C4-2B (cell line): ENCODE measurements at regions not wholly inside any gene's neighbourhood (a gene's known extent, or its start where the extent isn't known, plus 50 kb on each side); places are given as distances from the start of the nearest gene placed in this dataset.

ENCODE experiments used
- H3K27ac ChIP-seq: fragments of 450-650 bp; 2 replicates; pipeline ENCODE4 v1.5.1; 2017
- CTCF ChIP-seq: fragments of 450-650 bp; conservative IDR thresholded peaks from 2 replicates; pipeline ENCODE4 v1.5.1; 2017; ENCODE audit warnings: mild to moderate bottlenecking
- ZFX ChIP-seq: fragments of 450-650 bp; IDR thresholded peaks from 2 replicates; pipeline ENCODE4 v1.6.1; 2017

- no peak for TF ChIP-seq CTCF
- H3K27ac ChIP-seq = no peak overlapping the region
These were observed 766.9 kb upstream of the PCDH10 start for GRCh38 chr4:132382243-132382642.

DNA sequence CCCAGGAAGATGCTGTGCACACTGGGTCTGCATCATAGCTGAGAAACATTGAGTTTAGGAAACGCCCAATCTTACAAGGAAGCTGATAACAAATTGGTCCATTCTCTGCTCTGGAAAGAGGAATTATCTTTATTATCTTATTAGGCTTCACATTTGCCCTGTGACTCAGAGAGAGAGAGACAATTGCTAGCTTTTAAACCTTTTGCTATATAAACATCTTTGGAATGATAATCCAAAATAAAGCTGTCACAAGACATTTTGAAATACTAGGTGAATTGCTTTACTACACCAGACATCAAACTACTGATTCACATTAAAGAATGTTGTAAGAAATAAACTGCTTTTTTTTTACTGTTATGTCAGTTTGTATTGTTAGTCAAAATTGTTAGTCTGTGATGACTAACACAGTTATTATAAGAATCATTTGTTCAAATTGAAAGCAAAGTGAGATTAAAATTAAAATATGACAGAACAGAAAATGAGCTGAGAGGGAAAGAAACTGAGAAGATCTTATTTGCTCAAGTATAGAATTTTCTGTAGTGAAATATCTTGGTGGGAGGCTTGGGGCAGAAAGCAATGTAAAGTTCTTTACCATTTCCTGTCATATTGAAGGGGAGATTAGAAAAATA, 765.4 kb upstream of the PCDH10 start:
- TF ChIP-seq ZFX (no peak), CTCF (no peak)
- H3K27ac ChIP-seq = no peak overlapping the region

DNA sequence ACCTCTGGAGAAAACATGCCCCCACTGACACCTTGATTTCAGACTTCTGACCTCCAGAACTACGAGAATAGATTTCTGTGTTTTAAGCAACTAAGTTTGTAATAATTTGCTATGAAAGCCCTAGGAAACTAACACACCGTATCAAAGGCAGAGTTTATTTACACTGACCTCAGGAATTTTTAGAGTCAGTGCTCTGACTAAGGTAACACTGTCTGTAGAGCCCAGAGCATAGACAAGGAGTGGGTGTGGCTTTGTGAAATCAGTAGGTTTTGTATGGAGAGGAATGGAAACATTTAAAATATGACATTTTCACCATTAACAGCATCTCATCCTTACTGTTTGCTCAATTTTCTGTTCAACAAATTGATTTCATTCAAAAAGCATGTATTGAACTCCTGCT, 764.4 kb upstream of the PCDH10 start:
- TF ChIP-seq ZFX (no peak), CTCF (no peak)
- H3K27ac ChIP-seq = no peak overlapping the region

GRCh38 chr4:132386130-132386529, 763.0 kb upstream of the PCDH10 start:
- no peak overlapping the region for H3K27ac ChIP-seq
- TF ChIP-seq CTCF (no peak), ZFX (no peak)

- H3K27ac ChIP-seq = no peak overlapping the region
- TF ChIP-seq CTCF (no peak), ZFX (no peak)
These were observed 762.0 kb upstream of the PCDH10 start for GRCh38 chr4:132387060-132387459.

GRCh38 chr4:132395561-132395960, 753.5 kb upstream of the PCDH10 start:
- TF ChIP-seq ZFX = no peak
- TF ChIP-seq CTCF = no peak
- H3K27ac ChIP-seq = no peak overlapping the region

DNA sequence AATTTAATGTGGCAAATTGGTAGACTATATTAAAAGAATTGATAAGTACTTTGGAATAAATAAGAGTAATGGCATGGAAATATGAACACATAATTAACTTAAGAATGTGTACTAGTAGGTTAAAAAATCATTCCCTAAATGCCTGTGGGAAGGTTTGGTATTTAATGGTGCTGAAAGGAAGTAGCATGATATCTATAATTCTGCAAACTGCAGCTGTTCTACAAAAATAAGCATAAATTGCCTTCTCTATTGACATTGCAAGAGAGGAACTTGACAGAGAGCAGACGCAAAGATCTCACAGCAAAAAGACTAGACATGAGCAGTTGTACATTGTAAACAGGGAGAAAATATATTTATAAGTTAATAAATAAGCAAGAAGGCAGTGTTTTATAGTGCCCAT, 752.5 kb upstream of the PCDH10 start:
- no peak overlapping the region for H3K27ac ChIP-seq
- TF ChIP-seq CTCF = no peak
- TF ChIP-seq ZFX = no peak
